RCC 7860 (cell line): ENCODE measurements at regions not wholly inside any gene's neighbourhood (a gene's known extent, or its start where the extent isn't known, plus 50 kb on each side); places are given as distances from the start of the nearest gene placed in this dataset.

Source experiments
- DNase-seq: peaks from one replicate; pipeline ENCODE4 v3.0.0-alpha.2; 2015; ENCODE audit warnings: low spot score
- FAIRE-seq: peaks from 2 replicates; lab custom pipeline; 2012; peaks lifted over from hg19 to GRCh38; lab: Jason Lieb, UNC

GRCh38 chr16:5850632-5851392 lies 753.2 kb upstream of the EEF2KMT start:
- no peak for DNase-seq
- no peak for FAIRE-seq

DNA sequence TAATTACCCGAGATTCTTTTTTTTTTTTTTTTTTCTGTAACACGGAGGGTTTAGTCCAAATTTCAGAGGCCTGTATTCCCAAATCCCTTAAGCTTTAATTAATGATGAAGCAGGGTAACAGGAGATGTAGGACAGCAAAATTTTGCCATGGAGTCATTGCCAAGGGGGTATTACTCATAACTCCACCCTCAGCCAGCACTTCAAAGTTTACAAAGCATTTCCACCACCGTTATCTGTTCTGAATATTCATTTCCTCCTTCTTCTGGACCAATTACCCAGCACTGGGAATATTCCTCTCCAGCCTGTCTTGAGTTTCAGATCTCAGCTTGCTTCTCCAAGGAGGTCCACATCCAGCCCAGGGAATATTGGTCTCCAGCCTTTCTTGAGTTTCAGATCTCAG lies 747.5 kb upstream of the EEF2KMT start:
- no peak for FAIRE-seq
- DNase-seq: no peak

GRCh38 chr16:5841974-5842373 lies 744.4 kb upstream of the EEF2KMT start:
- no peak for DNase-seq
- no peak for FAIRE-seq

DNA sequence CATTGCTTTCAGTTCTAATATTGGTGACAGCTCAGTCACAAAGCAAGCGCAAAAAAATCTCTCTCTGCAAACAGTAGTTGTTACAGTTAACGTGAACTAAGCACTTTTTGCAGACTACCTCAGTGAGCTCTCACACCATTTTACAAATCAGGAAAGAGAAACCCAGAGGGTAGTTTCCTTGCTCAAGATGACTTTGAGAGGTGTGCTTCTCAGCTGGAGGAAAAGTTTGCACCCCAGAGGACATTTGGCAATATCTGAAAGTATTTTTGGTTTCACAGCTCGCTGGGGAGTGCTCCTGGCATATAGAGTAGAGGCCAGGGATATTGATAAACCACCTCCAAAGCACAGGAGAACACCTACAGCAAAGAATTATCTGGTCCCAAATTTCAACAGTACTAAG lies 741.1 kb upstream of the EEF2KMT start:
- DNase-seq (no peak), FAIRE-seq (no peak)

- no peak for FAIRE-seq
- no peak for DNase-seq
Observed at GRCh38 chr16:5838071-5838470, 740.5 kb upstream of the EEF2KMT start.

GRCh38 chr16:5837007-5837670 lies 739.5 kb upstream of the EEF2KMT start:
- no peak for FAIRE-seq
- no peak for DNase-seq

DNA sequence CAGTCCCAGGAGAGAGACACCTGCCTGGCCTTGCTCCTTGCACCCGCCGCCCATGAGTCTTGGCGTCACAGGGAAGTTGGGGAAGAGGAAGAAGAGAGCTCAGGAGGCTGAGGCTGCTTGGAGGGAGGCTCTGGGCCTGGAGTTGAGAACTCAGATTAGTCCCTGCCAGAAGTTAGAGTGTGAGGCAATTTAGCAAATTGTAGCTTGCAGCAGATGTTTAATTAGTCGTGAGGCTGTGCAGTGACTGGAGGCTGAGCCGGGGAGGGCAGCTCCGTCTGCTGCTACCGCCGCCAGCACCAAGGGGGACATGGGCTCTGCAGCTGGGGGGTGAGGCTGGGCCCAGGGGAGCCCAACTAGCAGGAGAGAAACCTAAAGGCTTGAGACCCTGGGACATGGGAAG lies 738.3 kb upstream of the EEF2KMT start:
- DNase-seq (no peak), FAIRE-seq (no peak)

GRCh38 chr16:5826332-5826731 lies 728.7 kb upstream of the EEF2KMT start:
- DNase-seq (no peak), FAIRE-seq (no peak)

DNA sequence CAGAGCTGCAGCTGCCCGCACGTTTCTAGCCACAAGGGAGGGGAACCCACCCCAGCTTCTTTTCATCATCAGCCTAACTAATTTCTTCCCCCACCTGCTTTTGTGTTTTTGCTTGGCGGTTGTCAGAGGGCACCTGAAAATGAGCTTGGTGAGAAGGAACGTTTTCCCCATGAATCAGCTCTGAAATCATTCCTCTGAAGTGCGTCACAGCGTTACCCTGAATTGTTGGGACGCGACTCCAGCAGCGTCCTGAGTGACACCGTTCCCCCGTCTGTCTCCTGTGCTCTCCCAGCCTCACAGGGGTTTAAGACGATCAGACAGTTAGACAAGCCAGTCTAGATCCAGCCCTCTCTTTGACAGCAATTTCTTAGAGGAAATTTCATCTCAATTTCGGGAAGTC lies 722.9 kb upstream of the EEF2KMT start:
- DNase-seq (peak; percentile 63), FAIRE-seq (no peak)

GRCh38 chr16:5815570-5816237 lies 718.1 kb upstream of the EEF2KMT start:
- DNase-seq: no peak
- FAIRE-seq: no peak

DNA sequence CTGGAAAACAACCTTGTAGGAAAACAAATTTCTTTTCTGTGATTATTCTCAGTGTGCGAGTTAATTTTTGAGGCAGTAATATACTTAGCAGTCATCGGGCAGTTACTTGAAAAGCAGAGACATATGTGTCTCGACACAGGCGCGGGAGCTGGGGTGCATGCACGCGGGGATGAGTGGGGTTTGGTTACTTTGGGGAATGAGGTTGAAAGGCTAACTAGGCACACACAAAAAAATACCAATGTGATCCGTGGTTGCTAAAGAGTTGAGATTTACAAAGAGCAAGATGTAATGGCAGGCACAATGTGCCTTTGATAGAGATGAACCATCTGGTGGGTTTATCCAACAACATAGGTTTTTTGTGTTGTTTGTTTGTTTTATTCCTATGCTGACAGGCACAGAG lies 703.8 kb upstream of the EEF2KMT start:
- DNase-seq (no peak), FAIRE-seq (no peak)

DNA sequence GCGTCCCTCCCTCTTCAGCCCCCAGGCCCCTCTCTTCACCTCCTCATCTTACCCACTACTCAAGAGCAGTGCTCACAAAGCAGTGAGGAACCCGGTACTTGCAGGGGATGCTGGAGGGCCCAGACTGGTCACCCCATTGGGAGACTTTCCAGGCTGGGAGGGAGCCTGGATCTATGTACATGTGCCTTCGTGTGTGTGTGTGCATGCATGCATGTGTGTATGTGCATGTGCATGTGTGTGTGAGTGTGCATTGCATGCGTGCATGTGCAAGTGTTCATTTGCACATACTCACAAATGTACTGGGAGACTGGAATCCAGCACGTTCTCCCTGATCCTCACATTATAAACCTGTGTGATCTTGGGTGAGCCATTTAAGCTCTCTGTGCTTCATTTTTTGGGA lies 696.0 kb upstream of the EEF2KMT start:
- no peak for DNase-seq
- no peak for FAIRE-seq

DNA sequence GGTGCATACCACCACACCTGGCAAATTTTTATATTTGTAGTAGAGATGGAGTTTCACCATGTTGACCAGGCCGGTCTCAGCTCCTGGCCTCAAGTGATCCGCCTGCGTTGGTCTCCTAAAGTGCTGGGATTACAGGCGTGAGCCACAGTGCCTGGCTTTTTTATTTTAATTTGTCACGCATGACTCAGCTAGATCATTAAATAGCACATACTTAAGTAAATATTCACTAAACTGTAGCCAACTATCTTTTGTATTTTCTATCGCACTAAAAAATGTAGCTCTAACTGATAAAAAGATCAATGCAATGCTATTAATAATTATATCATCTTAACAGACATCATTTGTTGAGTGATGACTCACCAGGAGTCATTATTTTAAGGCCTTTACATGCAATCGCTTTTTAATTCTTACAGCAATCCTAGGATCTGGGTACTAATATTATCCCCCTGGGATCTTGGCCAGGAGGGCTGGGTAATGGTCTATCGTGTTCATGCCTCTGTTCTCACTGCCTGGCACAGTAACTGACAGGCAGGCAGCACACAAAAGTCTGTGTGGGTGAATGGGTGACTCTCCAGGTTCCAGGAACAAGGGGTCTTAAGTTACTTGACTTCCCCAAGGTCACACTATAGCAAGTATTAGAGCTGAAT lies 693.5 kb upstream of the EEF2KMT start:
- DNase-seq (no peak), FAIRE-seq (no peak)

GRCh38 chr16:5790512-5790911 lies 692.9 kb upstream of the EEF2KMT start:
- FAIRE-seq (no peak), DNase-seq (no peak)

- no peak for FAIRE-seq
Observed at GRCh38 chr16:5789033-5789432, 691.4 kb upstream of the EEF2KMT start.

DNA sequence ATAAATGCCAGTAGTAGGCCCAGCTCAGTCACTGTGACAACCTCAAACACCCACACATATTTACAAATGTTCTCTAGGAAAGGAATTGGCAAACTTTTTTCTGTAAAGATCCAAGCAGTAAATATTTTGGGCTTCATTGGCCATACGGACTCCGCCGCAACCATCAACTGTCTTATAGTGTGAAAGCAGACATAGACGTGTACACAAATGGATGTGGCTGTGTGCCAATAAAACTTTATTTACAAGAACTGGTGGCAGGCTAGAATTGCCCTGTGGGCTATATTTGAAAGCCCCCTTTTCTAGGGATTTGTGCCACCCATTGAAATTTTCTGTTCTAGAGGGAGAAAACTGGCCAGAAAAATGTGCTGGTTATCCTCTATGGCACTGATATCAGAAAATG lies 683.8 kb upstream of the EEF2KMT start:
- no peak for DNase-seq
- FAIRE-seq: no peak

More at GRCh38 chr16:5789033-5789432, 691.4 kb upstream of the EEF2KMT start:
- no peak for DNase-seq

- FAIRE-seq: no peak
- no peak for DNase-seq
Observed at GRCh38 chr16:5776876-5777275, 679.3 kb upstream of the EEF2KMT start.

DNA sequence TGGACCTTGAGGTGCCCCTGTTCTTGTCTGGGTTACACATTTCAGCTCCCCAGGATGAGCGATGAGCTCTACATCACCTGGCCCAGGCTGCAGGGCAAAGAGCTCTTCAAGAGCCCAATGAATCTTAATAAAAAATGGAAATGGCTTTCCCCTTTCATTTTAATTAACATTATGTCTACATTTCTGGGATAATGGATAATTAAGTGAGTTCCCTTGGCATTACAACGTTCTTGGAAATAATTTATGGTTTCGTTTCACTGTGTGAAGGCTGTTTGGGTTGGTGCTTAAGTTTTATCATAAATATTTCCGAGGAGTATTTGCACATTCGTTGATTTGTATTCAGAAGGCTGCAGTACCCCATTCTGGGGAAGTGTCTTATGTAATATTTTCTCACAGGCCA lies 678.3 kb upstream of the EEF2KMT start:
- FAIRE-seq (no peak), DNase-seq (no peak)

DNA sequence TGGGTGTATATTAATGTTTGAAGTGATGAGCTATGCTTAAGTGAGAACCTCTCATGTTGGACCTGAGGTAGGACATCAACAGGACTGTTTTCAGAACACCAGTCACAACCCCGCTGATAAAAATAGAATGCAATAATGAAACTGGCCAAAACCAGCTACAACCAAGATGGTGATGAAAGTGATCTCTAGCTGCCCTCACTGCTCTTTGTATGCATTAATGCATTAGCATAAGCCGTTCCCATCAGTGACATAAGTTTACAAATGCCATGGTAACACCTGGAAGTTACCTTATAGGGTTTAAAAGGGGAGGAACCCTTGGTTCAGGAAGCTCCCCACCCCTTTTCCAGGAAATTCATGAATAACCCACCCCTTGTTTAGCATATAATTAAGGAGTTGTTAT lies 672.5 kb upstream of the EEF2KMT start:
- DNase-seq (no peak), FAIRE-seq (no peak)

- no peak for DNase-seq
- FAIRE-seq: no peak
Observed at GRCh38 chr16:5769513-5769912, 671.9 kb upstream of the EEF2KMT start.

DNA sequence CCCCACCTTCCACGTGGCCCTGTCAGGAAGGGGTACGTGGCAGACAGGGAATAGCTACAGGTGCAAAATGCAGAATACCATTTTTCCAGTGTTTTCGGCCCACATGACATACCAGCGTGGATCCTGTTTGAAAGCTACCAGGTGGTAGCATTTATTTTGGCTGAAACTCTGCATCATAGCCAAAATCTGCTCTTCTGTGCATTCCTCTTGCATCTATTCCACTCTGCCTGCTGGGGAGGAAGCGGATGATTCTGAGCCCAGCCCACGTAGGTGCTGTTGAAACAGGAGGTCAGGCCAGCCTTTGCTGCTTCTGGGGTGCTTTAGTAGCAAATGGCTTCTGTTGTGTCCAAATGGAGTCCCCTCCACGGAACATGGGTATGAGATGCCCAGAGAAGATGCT lies 670.9 kb upstream of the EEF2KMT start:
- no peak for FAIRE-seq
- DNase-seq: no peak

GRCh38 chr16:5763176-5763575 lies 665.6 kb upstream of the EEF2KMT start:
- FAIRE-seq: no peak
- DNase-seq: no peak
